ENCODE measurements at regions not wholly inside any gene's neighbourhood (a gene's known extent, or its start where the extent isn't known, plus 50 kb on each side); places are given as distances from the start of the nearest gene placed in this dataset.

DNA sequence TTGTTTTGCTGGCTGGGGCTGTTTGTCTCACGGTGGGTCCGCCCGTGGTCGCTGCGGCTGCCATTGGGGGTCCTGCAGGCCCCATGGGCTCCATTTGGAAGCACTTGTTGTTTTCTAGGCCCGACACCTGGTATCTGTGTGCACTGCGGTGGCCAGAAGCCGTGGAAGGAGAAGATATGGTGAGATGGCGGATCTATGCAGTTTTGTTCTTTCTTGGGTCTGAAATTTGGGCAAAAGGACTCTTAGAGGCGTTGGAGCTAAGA, 109.5 kb upstream of the SHH start:
- no peak overlapping the region for H3K27ac ChIP-seq (ENCODE audit: insufficient read depth, low read length)
- no peak overlapping the region for H3K9ac ChIP-seq (ENCODE audit: low read depth, low read length)
- in situ Hi-C loops (cut with MboI; ENCODE audit: low sequenced_read_pairs): no loop called here
- CTCF ChIA-PET: no interaction called here
- no peak overlapping the region for H2BK15ac ChIP-seq (ENCODE audit: low read depth, low read length)
- WGBS, 2 experiments (ENCODE audit: extremely low coverage in 2 of 2, insufficient read length in 1 of 2): no CpG with 5 or more reads among the region's 10 CpGs
- no peak overlapping the region for H2BK120ac ChIP-seq (ENCODE audit: low read depth, low read length)
- no peak for DNase-seq
- H3K27me3 ChIP-seq (ENCODE audit: control insufficient read depth, insufficient read depth, low read length): no peaks in the 10 kb centered on the region
- no peak overlapping the region for H3K14ac ChIP-seq (replicated peaks; ENCODE audit: low read depth, low read length)
- ATAC-seq (ENCODE audit: low read depth): no peak
- peaks cover 16% of the 10 kb centered on the region for H3K4me1 ChIP-seq (ENCODE audit: control insufficient read depth, insufficient read depth, low read length)
- no TSS peak for BruUV-seq (replicated peaks)
- POLR2A ChIA-PET (ENCODE audit: unreplicated experiment): no interaction called here
- no peak overlapping the region for H4K5ac ChIP-seq (ENCODE audit: low read depth, low read length)
- intact Hi-C loops (cut with micrococcal nuclease): no loop called here
- H3K18ac ChIP-seq (ENCODE audit: low read depth, low read length): no peak overlapping the region
- peaks cover 5% of the 10 kb centered on the region for H3K9me1 ChIP-seq (ENCODE audit: insufficient read depth, low read length)
- H2AK5ac ChIP-seq (ENCODE audit: low read depth, low read length): no peak overlapping the region
- no peak overlapping the region for H2AK9ac ChIP-seq (replicated peaks; ENCODE audit: low read depth, low read length, poor library complexity)
- H2BK20ac ChIP-seq (ENCODE audit: low read depth, low read length): no peak overlapping the region
- TF ChIP-seq FOS (IDR thresholded peaks at IDR 0.05; ENCODE audit: low read depth, low read length): no peak
- no peak for TF ChIP-seq BHLHE40 (IDR thresholded peaks at IDR 0.05; ENCODE audit: low read depth, low read length)
- TF ChIP-seq RFX5 (IDR thresholded peaks at IDR 0.05; ENCODE audit: low read depth, low read length): no peak
- no peak for TF ChIP-seq RAD21 (IDR thresholded peaks at IDR 0.05; ENCODE audit: low read length)
- TF ChIP-seq MAZ (IDR thresholded peaks at IDR 0.05; ENCODE audit: borderline replicate concordance, low read depth, low read length): no peak
- TF ChIP-seq MXI1 (IDR thresholded peaks at IDR 0.05; ENCODE audit: borderline replicate concordance, low read depth, low read length): no peak
- no peak for TF ChIP-seq CHD1 (IDR thresholded peaks at IDR 0.05; ENCODE audit: low read depth, low read length)
- H3K4me3 ChIP-seq (ENCODE audit: insufficient read depth, low read depth, low read length): no peak overlapping the region
- H3K36me3 ChIP-seq (ENCODE audit: control insufficient read depth, insufficient read depth, low read length): no peaks in the 10 kb centered on the region
- H2BK5ac ChIP-seq (ENCODE audit: low read depth, low read length, poor library complexity, severe bottlenecking): no peak overlapping the region
- H2AFZ ChIP-seq (replicated peaks; ENCODE audit: low read length, poor library complexity): no peak overlapping the region
- no peak overlapping the region for H3K4ac ChIP-seq (ENCODE audit: low read depth, low read length)
- peaks cover 13% of the 10 kb centered on the region for H3K9me3 ChIP-seq (ENCODE audit: control insufficient read depth, insufficient read depth, low read length)
- dilution Hi-C loops (cut with HindIII; ENCODE audit: low sequenced_read_pairs, unreplicated experiment): no loop called here
- H3K79me1 ChIP-seq (ENCODE audit: low read depth in 1 of 2, low read length in 2 of 2): no peaks in the 10 kb centered on the region
- H3K23ac ChIP-seq (ENCODE audit: low read depth, low read length): no peak overlapping the region
- no peak overlapping the region for H3K4me2 ChIP-seq (ENCODE audit: low read depth, low read length)
- H4K91ac ChIP-seq (ENCODE audit: insufficient read depth, low read depth, low read length): no peak overlapping the region
- no peak overlapping the region for H3K56ac ChIP-seq (ENCODE audit: extremely low read depth, insufficient read depth, low read length)
- H4K20me1 ChIP-seq (ENCODE audit: insufficient read depth, low read length): no peaks in the 10 kb centered on the region
- no peak overlapping the region for H4K8ac ChIP-seq (ENCODE audit: low read depth in 2 of 2, low read length in 2 of 2)
